DMS53 treated with DMSO at 0.1 percent for 48 hours (cell line): ENCODE measurements at regions not wholly inside any gene's neighbourhood (a gene's known extent, or its start where the extent isn't known, plus 50 kb on each side); places are given as distances from the start of the nearest gene placed in this dataset.

Experiments used
- DNase-seq: peaks from one replicate; lab custom pipeline; 2025; ENCODE audit not compliant: unreplicated experiment; lab: John Stamatoyannopoulos, UW

- no peak for DNase-seq
Measured at GRCh38 chr6:135796643-135797305, 54.7 kb upstream of the PDE7B start.

DNA sequence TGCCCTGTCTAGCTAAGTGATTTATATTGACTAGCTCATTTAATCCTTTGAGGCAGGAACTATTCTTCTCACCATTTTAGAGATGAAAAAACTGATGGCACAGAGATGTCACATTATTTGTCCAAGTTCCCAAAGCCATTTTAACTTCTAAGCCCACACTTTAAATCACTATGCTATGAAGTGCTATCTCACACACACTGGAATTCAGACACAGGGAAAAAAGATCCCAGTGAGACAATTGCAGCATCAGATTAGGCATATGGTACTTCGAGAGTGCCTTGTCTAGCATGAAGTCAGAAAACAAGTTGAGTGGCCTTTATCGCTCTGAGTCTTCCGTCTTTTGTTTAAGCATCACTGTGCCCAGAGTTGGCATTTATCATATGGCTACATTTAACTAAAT lies 54.1 kb upstream of the PDE7B start:
- DNase-seq: no peak

DNA sequence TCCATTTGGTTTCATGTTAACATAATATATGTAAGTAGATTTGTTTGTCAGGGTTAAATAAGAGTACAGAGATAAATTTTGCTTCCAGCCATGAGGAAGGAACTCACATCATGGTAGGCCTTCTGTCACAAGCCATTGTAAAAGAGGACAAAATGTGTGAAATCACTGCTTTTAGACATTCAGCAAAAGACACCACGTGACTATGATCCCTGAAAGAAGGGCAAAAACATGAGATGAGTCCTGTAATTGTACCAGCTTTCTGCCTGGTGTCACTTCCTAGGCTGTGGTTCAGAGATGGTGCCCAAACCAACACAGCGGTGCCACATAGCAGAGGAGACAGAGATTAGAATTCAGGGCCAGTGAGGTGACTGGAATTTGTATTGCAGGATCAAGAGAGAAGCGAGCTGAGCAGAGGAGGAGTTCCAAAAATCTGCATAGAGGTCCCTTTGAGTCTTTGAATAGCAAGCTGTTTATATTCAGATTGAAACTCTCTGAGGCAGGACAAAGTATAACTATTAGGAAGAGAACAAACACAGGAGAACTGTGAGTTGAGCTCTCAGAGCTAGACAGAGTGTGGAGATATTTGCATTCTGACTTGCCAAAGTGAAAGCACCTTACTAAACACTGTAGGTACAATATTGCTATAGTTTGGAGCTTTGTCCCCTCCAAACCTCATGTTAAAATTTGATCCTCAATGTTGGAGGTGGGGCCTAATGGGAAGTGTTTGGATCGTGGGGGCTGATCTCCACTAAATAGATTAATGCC lies 52.6 kb upstream of the PDE7B start:
- no peak for DNase-seq
